ENCODE measurements at regions not wholly inside any gene's neighbourhood (a gene's known extent, or its start where the extent isn't known, plus 50 kb on each side); places are given as distances from the start of the nearest gene placed in this dataset.
"Not testable (repeated sequence)": the region's sequence is repeated elsewhere in the genome, so short reads cannot be mapped to it uniquely, and the experiment has no call there.

GRCh38 chr3:6490487-6491327, 370.2 kb upstream of the GRM7 start:
- CTCF ChIA-PET (ENCODE audit: low intra/inter-chr PET ratio); FAIRE-seq; POLR2A ChIA-PET; H3K27me3 ChIP-seq (ENCODE audit: control insufficient read depth in 2 of 2, insufficient read depth in 2 of 2, low read length in 2 of 2); in situ Hi-C loops (cut with MboI); BruUV-seq (replicated peaks); H3K9me3 ChIP-seq (replicated peaks; ENCODE audit: control insufficient read depth, insufficient read depth, low read depth, low read length); H4K20me1 ChIP-seq (replicated peaks; ENCODE audit: control insufficient read depth, insufficient read depth, low read length); H3K4me1 ChIP-seq (replicated peaks in 1 of 2; ENCODE audit: control insufficient read depth in 2 of 2, insufficient read depth in 2 of 2, low read length in 2 of 2); H3K9me1 ChIP-seq (ENCODE audit: control insufficient read depth, insufficient read depth, low read length): not testable (repeated sequence)
- Histone ChIP-seq H3K27ac (ENCODE audit: extremely low read depth, low read depth, low read length) (peak overlapping the region; percentile 87), H3K4me2 (ENCODE audit: insufficient read depth, low read length) (peak overlapping the region; percentile 78), H3K4me3 (peak overlapping the region; percentile 52), H3K9ac (ENCODE audit: insufficient read depth in 1 of 2, low read depth in 2 of 2, low read length in 2 of 2) (peak overlapping the region; percentile 90 to 91), H3K36me3 (ENCODE audit: control insufficient read depth, insufficient read depth, low read length) (peaks cover 14% of the 10 kb centered on the region), H3K79me2 (ENCODE audit: control insufficient read depth, insufficient read depth, low read length) (peaks cover 46% of the 10 kb centered on the region), H2AFZ (ENCODE audit: low read depth, low read length) (peak overlapping the region; percentile 92)
- 3% methylated on average over 23 of the region's 34 CpGs for WGBS (ENCODE audit: insufficient coverage, low coverage, missing lambda C conversion rate)
- DNase-seq (ENCODE audit: extremely low read depth in 1 of 4, low spot score in 3 of 4) (peak in 2 of 4 experiments; percentile 16 to 62), ATAC-seq (peak; percentile 83)
- intact Hi-C loops (cut with micrococcal nuclease) = loop anchor here (5.0 kb wide), 2 partner anchors 52 to 282 kb away; no protein-coding TSS in a partner anchor
- TF ChIP-seq ELF1 (tag; IDR thresholded peaks at IDR 0.05) (peak; percentile 15; the same call in 1 of the 2 replicates), ZNF318 (IDR thresholded peaks at IDR 0.05; ENCODE audit: borderline replicate concordance in 1 of 2, low read depth in 1 of 2) (peak in 1 of 2 experiments; percentile 53; a peak in 2 of 4 replicates), EGR1 (conservative IDR thresholded peaks at IDR 0.05) (peak; percentile 26), TAF9B (IDR thresholded peaks at IDR 0.05; ENCODE audit: partially characterized antibody) (peak; percentile 81), EHMT2 (IDR thresholded peaks at IDR 0.05) (peak; percentile 85), CTBP1 (IDR thresholded peaks at IDR 0.05; ENCODE audit: borderline replicate concordance) (peak; percentile 89), ATF7 (IDR thresholded peaks at IDR 0.05) (peak; percentile 94), RB1 (IDR thresholded peaks at IDR 0.05; ENCODE audit: low read depth) (peak; percentile 32; the same call in 1 of the 2 replicates), TRIM28 (IDR thresholded peaks at IDR 0.05) (peak; percentile 62; the same call in 1 of the 2 replicates), NFRKB (IDR thresholded peaks at IDR 0.05; ENCODE audit: low read depth) (peak; percentile 97), MEF2D (tag; conservative IDR thresholded peaks at IDR 0.05; ENCODE audit: low read depth) (peak; percentile 19; the same call in 1 of the 2 replicates)
